ENCODE measurements at regions not wholly inside any gene's neighbourhood (a gene's known extent, or its start where the extent isn't known, plus 50 kb on each side); places are given as distances from the start of the nearest gene placed in this dataset.

DNA sequence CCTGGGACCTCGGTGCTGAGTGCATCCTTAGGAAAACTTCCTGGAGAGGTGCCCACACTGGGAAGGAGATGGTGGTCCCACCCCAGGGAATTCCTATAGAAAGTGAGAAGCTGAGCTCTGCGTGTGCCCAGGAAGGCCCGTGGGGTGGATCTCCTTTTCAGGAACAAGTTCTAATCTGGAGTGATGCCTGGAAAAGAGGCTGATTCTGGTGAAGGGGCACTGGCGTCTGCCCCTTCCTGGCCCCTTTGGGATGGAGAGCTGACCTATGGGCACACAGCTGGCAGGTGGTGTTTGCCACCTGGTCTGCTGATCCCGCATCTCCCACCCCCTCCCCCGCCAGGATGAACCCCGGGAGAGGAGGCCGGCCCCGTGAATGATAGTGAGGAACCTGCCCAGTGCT is 142.0 kb upstream of the RTL1 start (continued):
- TF ChIP-seq, protein P1, sequence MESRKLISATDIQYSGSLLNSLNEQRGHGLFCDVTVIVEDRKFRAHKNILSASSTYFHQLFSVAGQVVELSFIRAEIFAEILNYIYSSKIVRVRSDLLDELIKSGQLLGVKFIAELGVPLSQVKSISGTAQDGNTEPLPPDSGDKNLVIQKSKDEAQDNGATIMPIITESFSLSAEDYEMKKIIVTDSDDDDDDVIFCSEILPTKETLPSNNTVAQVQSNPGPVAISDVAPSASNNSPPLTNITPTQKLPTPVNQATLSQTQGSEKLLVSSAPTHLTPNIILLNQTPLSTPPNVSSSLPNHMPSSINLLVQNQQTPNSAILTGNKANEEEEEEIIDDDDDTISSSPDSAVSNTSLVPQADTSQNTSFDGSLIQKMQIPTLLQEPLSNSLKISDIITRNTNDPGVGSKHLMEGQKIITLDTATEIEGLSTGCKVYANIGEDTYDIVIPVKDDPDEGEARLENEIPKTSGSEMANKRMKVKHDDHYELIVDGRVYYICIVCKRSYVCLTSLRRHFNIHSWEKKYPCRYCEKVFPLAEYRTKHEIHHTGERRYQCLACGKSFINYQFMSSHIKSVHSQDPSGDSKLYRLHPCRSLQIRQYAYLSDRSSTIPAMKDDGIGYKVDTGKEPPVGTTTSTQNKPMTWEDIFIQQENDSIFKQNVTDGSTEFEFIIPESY (IDR thresholded peaks at IDR 0.05; ENCODE audit: extremely low read depth, insufficient replicate concordance, low read length) = no peak
- TF ChIP-seq ZNF274 (IDR thresholded peaks at IDR 0.05; ENCODE audit: low read depth, low read length) (no peak), JUND (IDR thresholded peaks at IDR 0.05) (no peak), CBX3 (IDR thresholded peaks at IDR 0.05; ENCODE audit: low read depth) (no peak)
- TF ChIP-seq, protein P2, sequence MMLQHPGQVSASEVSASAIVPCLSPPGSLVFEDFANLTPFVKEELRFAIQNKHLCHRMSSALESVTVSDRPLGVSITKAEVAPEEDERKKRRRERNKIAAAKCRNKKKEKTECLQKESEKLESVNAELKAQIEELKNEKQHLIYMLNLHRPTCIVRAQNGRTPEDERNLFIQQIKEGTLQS (IDR thresholded peaks at IDR 0.05) = no peak

DNA sequence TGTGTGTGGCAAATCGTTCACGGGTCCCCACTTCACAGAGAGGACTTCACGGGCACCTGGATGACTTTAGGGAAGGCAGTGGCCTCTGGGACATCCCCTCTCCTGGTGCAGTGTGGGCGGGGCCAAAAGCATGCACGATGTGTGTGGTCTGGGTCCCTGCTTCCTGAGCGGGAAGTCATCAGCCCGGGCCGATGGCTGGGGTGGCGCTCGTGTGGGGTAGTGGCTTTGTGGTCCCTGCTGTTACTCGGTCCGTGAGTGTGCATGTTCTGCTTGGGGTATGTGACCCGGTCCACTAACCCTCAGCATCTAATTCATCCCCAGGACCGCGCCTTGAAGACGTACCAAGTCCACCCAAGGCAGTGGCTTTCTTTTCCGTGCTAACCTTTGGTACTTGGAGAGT is 142.5 kb upstream of the RTL1 start:
- H3K27me3 ChIP-seq (ENCODE audit: insufficient read depth, low read length) = no peaks in the 10 kb centered on the region
- no peak for DNase-seq (ENCODE audit: low read depth, low spot score)

More for the DNA sequence above, 142.5 kb upstream of the RTL1 start:
- Histone ChIP-seq H3K79me2 (ENCODE audit: insufficient read depth, low read length) (no peaks in the 10 kb centered on the region), H3K9me3 (ENCODE audit: control insufficient read depth in 1 of 2, insufficient read depth in 1 of 2, low read depth in 1 of 2, low read length in 2 of 2) (no peaks in the 10 kb centered on the region), H2AFZ (ENCODE audit: low read depth, low read length, poor library complexity, severe bottlenecking) (no peak overlapping the region), H3K36me3 (ENCODE audit: control insufficient read depth in 1 of 2, insufficient read depth in 2 of 2, low read length in 2 of 2) (no peaks in the 10 kb centered on the region), H3K27ac (ENCODE audit: low read depth, low read length) (no peak overlapping the region), H3K4me1 (ENCODE audit: control insufficient read depth in 1 of 2, insufficient read depth in 2 of 2, low read length in 2 of 2) (no peaks in the 10 kb centered on the region), H3K4me2 (ENCODE audit: low read length) (no peak overlapping the region), H4K20me1 (ENCODE audit: insufficient read depth) (no peaks in the 10 kb centered on the region), H3K4me3 (replicated peaks in 1 of 2; ENCODE audit: low read depth in 1 of 2, low read length in 2 of 2) (no peak overlapping the region), H3K9me2 (ENCODE audit: insufficient read depth) (no peaks in the 10 kb centered on the region), H3K9ac (ENCODE audit: low read length) (no peak overlapping the region)
- no TSS peak for BruUV-seq (replicated peaks)
- POLR2A ChIA-PET = no interaction called here
- no peak for ATAC-seq
- no peak for TF ChIP-seq TCF7L2 (IDR thresholded peaks at IDR 0.05; ENCODE audit: borderline replicate concordance, extremely low read depth, insufficient read depth, insufficient read length)
- TF ChIP-seq ZFX (IDR thresholded peaks at IDR 0.05) = no peak
- no peak for TF ChIP-seq SP1 (IDR thresholded peaks at IDR 0.05; ENCODE audit: low read depth)
- TF ChIP-seq SIN3A (IDR thresholded peaks at IDR 0.05; ENCODE audit: low read depth) = no peak
- TF ChIP-seq EZH2phosphoT487 (IDR thresholded peaks at IDR 0.05; ENCODE audit: borderline replicate concordance) = no peak
- no peak for TF ChIP-seq RAD21 (IDR thresholded peaks at IDR 0.05; ENCODE audit: low read depth)
- TF ChIP-seq SRF (IDR thresholded peaks at IDR 0.05; ENCODE audit: low read depth) = no peak
- TF ChIP-seq POLR2AphosphoS5 (IDR thresholded peaks at IDR 0.05; ENCODE audit: low read depth, low read length) = no peak
- TF ChIP-seq JUND (IDR thresholded peaks at IDR 0.05) = no peak
- no peak for TF ChIP-seq CEBPB (IDR thresholded peaks at IDR 0.05; ENCODE audit: low read depth)
- no peak for TF ChIP-seq EZH2 (IDR thresholded peaks at IDR 0.05)
- TF ChIP-seq EGR1 (IDR thresholded peaks at IDR 0.05; ENCODE audit: low read depth) = no peak
- no peak for TF ChIP-seq YY1 (IDR thresholded peaks at IDR 0.05; ENCODE audit: extremely low read depth, insufficient replicate concordance, low read depth, low read length)
- TF ChIP-seq, protein P3, sequence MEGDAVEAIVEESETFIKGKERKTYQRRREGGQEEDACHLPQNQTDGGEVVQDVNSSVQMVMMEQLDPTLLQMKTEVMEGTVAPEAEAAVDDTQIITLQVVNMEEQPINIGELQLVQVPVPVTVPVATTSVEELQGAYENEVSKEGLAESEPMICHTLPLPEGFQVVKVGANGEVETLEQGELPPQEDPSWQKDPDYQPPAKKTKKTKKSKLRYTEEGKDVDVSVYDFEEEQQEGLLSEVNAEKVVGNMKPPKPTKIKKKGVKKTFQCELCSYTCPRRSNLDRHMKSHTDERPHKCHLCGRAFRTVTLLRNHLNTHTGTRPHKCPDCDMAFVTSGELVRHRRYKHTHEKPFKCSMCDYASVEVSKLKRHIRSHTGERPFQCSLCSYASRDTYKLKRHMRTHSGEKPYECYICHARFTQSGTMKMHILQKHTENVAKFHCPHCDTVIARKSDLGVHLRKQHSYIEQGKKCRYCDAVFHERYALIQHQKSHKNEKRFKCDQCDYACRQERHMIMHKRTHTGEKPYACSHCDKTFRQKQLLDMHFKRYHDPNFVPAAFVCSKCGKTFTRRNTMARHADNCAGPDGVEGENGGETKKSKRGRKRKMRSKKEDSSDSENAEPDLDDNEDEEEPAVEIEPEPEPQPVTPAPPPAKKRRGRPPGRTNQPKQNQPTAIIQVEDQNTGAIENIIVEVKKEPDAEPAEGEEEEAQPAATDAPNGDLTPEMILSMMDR (IDR thresholded peaks at IDR 0.05 in 2 of 3, conservative IDR thresholded peaks at IDR 0.05 in 1 of 3; ENCODE audit: borderline replicate concordance in 1 of 3, insufficient read depth in 1 of 3, low read depth in 2 of 3, low read length in 2 of 3) = no peak
- TF ChIP-seq, protein P1 (IDR thresholded peaks at IDR 0.05; ENCODE audit: extremely low read depth, insufficient replicate concordance, low read length) = no peak
- no peak for TF ChIP-seq POLR2A (IDR thresholded peaks at IDR 0.05; ENCODE audit: borderline replicate concordance, extremely low read depth, insufficient read depth, insufficient read length)
- CTCF ChIA-PET = no interaction called here
- intact Hi-C loops (cut with micrococcal nuclease) = no loop called here
- RAD21 ChIA-PET (ENCODE audit: low non-redundant PET in 1 of 2, low total read pairs in 2 of 2, uncharacterized antibody in 2 of 2, unreplicated experiment in 2 of 2) = no interaction called here
